HG02759 (cell line): ENCODE measurements at regions not wholly inside any gene's neighbourhood (a gene's known extent, or its start where the extent isn't known, plus 50 kb on each side); places are given as distances from the start of the nearest gene placed in this dataset.

Experiments used
- ATAC-seq: cut with Tn5 transposase; IDR thresholded peaks from one replicate; pipeline ENCODE4 v1.9.1; 2021; ENCODE audit warnings: mild to moderate bottlenecking, moderate library complexity; ENCODE audit not compliant: unreplicated experiment

DNA sequence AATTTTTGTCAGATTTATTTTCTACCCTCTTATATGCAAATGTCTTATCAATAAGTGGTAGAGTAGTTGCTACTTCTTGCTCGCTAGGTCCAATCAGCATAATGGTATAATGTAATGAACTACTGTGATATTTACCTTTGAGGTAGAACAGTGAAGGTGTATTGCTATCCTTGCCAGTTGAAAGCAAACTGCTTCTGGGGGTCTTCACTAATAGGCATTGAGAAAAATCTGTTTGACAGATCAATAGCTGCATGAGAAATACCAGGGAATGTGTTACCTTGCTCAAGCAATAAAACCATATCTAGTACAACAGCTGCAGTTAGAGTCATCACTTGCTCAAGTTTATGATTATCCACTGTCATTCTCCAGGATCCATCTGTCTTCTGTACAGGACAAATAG is 50.1 kb upstream of the EFEMP1 start:
- ATAC-seq: no peak

DNA sequence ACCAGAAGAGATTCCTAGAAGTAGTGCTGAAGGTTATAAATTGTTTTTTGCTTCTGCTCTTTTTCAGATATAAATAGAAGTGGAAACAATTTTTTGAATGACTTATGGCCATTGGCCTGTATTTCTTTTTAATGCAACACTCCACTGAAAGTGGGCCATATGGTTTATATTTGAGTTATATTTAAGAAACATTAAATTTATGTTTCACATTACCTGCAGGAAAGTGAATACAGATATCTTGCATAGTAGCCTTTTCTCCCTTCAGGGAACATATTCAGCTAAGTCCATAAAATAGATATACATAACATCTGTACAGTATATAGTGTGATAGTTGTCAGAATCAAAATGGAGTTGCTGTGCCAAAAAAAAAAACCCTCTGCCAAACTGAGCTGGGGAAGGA is 53.1 kb upstream of the EFEMP1 start:
- ATAC-seq: no peak

DNA sequence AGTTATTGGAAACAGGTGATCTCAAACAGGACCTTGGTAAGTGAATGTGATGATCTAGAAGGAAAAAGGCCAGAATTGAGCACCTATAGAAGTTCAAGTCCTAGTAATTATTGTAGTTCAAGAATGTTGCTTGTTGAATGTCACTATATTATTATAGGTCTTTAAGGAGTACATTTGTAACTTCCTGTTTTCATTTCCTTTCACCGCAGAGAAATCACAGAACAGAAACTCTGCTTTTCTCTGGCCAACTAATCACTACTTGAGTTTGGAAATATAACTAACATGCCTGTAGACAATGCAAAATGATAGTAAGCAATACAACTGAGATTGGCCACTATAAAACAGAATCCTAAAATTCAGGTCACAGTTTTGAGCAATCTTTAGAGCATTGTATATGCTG is 61.8 kb upstream of the EFEMP1 start:
- peak; percentile 94 for ATAC-seq

DNA sequence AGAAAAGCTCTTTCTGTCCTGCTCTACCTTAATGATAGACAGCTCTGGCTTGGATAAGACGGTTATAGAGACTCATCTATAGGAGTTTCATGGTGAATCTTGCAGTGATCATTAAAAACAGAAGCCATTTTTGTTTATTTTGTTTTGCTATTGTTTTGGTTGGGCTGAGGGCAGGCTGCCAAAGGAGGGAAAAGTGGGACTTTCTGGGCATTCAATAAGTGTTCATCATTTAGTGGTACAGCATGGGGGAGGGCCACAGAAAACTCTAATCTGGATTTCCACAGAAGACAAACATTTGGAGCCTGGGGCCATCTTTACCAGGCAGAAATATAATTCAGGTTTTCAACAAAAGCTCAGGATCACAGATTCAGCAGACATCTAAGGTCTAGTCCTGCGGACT is 62.4 kb upstream of the EFEMP1 start:
- no peak for ATAC-seq

DNA sequence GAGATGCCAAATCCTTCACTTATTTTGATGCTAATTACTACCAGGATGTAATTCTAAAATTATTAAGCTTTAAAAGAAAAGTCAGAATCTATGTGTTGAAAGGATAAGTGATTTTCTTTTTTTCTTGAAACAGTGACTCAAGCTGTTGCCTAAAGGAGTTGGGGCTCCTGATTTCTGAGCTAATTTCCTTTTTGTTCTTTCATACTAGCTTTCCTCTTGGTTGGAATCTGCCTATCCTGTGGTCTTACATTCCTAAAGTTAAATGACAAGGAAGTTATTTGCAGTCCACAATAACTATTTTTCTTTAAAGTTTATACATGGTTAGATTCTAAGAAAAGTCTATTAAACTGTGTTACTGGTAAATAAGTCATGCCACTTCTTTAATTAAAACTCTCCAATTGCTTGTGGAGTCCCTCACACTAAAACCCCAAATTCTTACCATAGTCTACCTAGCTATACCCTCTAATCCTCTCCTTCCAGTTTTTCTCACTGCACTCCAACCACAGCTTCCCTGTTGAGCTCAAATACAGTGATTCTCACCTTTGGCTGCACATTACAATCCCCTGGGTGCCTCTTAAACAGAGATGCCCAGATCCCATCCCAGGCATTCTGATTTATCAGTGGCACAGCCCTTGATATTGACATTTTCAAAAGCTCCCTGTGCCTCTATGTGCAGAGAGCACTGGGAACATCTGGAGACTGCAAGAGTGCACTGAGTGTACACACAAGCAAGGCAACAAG is 63.3 kb upstream of the EFEMP1 start:
- ATAC-seq: no peak

DNA sequence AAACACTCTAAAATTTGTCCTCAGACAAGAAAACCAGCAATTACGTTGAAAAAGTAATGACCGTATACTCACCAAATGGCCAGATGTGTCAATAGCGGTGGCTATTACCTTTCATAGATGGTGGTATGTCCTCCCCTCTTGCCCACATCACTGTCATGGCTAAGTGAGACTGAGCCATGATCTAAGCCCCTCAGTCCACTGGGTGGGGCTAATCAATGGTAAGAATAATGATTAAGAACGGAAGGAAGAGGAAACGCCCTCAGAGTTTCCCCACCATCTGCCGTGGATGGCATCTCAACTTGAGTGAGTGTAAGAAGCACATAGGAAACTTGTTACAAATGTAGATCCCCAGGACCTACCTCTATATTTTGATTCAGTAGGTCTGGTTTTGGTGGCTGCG is 65.8 kb upstream of the EFEMP1 start:
- ATAC-seq: no peak

DNA sequence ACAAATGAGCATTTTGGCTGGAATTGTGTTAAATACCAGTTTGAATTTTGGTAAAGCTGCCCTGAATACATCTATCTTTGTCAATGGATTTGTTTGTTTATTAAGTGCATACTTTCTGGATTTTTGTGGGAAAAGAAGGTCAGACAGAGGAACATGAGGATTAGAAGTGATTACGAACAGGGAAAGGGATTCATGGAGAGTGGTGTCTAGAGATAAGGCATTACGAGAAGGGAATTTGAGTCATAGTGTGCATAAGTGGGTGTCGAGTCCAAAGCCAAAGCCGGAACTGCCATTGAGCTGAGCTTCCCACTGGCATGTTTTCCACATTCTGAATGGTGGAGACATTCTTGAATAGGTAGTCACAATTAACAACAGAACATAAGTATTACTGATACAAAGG is 68.9 kb upstream of the EFEMP1 start:
- ATAC-seq: no peak

DNA sequence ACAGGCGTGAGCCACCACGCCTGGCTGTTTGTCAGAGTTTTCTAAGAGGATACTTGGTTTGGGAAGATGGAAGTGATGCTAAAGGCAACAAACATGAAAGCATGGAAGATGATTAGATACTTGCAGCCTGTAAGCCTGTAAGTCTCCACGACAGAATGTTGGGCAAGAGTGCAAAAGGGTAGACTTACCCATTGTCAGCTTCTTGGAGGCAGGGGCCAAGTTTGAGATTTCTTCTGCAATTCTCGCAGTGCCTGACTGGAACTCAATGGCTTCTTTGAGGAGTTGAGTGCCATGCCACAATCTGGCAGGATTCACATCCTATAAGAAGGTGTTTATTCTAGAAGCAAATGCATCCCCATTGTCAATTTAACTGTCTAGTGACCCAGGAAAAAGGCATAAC is 70.1 kb upstream of the EFEMP1 start:
- ATAC-seq: no peak

DNA sequence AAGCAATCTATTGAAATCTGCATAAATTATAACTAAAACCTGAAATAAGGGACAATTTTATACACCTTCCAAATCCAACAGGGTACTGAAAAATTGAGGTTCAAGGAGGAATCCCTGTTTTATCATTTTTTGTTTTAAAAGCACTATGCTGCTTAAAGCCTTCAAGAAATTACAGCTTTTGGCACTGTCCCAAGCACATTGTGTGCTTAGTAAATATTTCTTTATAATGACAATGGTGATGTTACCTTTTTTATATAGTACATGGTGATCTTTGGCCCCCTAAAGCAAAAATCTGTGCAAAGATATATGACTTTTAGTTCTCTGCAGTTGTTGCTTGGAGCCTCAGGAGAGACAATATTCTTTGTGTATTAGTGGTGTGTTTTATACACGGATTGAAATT is 71.6 kb upstream of the EFEMP1 start:
- no peak for ATAC-seq

DNA sequence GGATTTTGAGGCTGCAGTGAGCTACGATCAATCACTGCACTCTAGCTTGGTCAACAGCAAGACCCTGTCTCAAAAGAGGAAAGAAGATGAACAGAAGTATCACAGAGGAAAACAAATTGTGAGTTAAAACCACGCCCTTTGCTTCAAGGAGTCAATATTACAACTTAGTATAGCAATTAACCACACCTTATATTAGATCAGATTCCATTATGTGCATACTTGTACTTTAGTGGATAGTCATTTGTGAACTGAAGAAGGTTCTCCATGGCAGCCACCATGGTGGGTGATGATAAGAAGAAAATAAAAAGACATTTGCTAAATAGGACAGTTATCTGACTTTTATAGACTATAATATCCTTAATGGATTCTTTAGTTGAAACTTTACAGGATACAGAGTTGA is 72.3 kb upstream of the EFEMP1 start:
- no peak for ATAC-seq

DNA sequence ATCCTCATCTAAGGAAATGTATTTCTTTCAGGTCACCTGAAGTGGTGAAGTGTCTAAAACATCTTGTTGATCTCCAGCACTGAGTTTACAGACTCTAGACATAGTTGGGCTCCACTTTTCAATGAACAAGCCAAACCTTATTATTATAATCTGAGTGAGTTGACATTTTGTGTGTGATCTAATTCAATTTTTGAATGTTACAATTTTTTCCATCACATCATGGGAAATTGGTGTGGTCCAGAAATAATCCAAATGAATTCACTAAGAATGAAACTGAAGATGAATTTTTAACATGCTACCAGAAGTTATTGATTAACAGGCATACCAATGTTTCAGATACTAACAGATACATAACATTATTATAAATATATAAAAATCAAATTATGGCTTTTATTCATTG is 75.6 kb upstream of the EFEMP1 start:
- ATAC-seq: no peak

DNA sequence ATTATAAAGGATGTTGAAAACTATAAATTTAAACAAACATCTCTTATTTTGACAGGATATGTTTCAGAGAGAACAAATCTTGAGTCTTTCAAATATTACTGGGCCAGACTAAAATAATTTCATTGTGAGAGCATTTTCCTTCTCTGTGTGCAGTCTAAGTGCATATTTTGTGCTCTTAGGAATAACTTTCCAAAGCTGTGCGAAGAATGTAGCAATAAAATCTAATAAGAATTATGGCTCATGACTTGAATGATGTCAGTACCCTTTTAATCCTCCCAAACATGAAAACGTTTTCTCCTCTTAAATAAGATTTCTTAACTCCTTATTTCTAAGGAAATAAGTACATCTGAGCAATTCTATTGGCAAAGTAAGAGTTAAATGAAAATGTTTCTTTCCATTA is 76.2 kb upstream of the EFEMP1 start:
- ATAC-seq: no peak

DNA sequence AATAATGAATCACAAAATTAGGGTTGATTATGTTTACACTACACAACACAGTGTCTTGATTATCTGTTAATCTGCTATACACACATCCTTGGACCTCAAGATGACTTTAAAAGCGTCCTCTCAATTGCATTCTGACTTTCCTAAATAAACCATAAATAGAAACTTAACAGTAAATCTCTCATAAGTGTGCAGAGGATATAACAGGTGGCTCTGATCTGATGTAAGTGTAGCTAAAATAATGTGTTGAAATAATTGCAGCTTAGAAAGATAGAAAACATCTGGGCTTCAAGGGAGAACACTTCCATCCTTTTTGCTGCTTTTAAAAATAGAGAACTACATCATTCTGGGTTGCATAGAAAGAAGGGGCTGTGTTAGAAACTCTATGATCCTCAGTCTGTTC is 78.4 kb upstream of the EFEMP1 start:
- no peak for ATAC-seq

DNA sequence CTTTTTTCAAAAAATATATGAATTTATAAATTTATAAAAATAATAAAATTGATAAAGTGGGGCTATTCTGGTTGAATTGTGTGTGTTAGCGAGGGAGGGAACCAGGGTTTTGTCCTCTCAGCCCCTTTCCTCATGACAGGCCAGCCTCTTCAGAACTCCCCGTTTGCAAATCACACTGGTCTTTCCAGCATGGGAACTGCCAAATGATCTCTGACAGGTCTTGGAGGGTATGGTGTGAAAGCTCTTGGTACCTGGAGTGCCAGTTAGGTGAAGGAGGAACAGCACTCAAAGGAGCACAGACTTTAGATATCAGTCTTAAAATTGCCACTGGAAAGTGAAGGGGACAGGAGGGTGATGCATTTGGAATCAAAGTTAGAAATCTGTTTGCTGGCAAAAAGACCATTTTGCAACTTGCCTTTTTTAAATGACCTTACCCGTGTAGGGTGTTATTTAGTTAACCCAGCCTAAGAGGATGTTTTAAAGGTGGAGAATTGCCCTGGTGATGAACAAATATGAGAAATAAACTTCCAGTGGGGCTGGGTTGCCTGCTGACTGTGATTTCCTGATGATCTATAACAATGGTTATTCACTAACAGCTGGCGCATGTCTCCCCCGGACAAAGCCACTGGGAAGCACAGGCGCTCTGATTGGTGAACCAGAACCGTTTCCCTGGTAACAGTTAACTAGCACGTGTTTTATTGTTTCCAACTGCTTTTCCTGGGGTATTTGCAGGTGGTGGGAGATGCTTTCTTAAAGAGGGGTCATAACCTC is 85.3 kb upstream of the EFEMP1 start:
- ATAC-seq: no peak

DNA sequence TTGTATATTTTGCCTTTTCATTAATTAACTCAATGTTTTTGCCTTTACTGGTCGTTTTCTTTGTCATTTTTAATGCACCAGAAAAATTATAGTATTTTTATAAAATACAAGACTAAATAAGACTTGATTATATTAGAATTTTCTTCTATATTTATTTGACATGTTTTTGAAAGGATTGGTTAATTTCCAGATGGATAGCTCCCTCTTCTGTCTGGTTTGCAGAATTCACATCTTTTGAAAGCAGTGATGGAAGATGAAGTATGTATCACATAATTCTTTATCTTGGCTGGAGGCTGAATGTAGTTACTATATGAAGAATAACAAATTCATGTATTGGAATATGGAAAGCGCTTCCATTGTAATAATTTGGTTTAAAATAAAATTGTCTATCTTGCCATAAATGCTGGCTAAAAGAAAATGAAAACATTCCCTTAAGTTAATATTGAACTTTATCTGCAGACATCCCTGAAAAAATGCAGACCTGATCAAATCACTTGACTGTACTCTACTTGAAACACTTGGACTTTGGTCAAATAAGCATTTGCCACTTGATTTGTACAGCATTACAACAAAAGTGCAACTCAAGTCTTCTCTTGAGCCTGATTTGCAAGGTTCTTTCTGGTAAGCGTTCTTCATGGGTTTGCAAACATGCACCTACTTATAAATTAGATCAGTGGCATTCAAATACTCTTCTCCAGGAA is 86.3 kb upstream of the EFEMP1 start:
- no peak for ATAC-seq

DNA sequence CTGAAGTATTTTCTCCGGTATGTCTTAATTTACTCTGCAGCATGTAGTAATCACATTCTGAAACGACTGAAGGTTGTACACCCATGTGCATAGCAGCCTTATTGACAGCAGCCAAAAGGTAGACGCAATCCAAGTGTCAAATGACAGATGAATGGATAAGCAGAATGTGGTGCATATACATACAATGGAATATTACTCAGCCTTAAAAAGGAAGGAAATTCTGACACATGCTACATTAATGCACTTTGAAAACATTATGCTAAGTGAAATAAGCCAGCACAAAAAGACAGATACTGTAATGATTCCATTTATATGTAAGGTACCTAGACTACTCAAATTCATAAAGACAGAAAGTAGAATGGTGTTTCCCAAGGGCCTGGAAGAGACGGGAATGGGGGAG is 88.0 kb upstream of the EFEMP1 start:
- ATAC-seq: no peak

DNA sequence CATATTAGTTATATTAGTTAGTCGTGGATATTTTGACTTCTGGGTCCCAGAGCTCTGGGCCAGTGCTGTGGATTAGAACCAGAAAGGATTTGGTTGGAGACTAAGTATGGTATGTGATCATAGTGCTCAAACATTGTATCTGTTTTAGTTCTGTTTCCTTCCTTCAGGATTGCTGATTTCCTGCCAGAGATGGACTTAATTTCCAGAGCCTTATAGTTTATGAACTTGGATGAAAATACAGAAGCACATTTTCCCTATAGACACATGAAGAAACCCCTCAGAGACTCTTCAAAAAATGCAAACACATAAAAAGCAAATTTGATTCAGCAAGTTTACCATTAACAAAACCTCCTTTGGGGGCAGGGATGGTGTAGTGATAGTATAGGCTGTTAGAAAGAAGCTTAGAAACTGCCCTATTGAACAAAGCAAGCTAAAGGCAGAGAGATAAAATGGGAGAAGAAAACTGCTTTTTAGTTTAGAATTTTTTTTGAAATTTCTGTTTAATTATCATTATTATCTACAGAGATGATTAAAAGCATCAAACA is 88.7 kb upstream of the EFEMP1 start:
- ATAC-seq: no peak

DNA sequence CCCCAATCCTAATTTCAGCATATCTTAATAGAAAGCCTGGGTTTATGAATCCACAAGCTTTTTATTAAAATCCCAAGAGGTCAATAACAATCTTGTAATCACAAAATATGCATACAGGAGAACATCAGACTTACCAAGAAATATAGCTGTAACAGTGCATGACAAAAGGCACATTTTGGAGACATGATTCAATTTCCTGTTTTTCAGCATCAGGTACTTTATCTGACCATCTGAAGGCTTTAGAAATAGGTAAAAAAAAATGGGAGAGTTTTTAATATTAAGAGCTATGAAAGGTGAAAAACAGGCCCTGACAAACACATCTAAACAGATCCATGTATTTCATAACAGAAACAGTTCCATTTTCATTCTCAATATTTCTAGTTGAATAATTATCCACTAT is 89.9 kb upstream of the EFEMP1 start:
- no peak for ATAC-seq

DNA sequence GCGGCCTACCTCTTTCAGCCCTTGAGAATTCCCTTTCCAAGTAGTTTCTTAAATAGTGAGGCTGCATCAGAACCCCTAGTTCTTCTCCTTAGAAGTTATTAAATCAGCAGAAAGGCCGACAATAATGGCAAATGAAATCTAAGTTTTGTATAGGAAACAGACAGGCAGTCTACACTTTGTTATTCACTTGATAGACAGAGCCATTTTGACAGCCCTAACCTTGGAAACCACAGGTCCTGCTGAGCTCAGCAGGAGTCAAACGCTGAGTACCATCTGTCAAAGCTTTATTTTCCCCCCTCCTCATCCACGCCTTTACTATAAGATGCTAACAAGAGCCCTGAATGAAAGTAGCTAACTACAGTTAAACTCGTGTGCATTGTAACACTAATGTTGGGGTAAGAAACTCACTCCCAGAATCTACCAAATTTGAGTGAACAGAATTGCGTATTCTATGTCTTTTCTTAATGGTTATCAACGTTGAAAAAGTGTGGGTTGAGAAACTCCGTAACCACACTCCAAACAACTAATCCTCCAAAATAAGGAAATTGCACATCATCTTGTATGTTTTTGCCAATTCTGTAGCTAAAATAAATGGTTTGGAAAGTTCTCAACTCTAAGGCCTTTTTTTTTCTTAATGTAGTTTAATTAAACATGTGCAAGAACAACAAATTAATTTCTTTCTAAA is 90.6 kb upstream of the EFEMP1 start:
- ATAC-seq: no peak

DNA sequence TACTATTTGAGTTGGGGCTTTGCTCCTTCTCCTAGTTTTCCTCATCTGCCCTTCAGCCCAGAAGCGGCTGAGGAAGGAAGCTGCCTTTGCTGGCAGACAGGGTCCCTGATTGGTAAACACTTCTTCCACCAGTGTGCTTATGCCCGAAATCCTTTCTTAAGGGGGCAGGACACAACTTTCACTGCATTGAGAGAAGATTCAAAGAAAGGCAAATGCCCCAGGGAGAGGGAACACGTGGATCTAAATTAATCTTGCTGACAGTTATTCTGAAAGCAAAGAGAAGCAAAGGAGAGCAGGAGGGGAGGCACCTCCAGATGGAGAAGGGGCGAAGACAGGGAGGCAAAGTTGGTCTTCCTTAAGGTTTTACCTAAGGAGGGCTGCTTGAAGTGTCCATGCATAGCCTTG is 92.1 kb upstream of the EFEMP1 start:
- no peak for ATAC-seq

DNA sequence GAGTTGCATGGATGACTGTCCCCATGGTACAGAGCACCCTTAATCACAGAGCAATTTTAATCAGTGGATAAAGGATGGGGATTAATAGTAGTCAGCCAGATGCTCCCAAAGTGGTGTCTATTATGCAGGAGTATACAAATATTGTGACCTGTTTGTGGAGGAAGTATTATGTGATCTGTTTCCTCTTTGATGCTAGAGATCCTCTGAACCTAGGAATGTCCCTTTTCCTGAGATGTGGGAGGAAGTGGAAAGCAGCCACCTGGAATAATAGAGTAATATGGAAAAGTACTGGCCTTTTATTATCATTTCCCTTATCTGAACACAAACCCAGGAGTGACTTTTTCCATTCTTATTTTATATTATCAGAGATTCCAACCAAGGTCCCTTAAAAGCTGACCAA is 94.2 kb upstream of the EFEMP1 start:
- no peak for ATAC-seq
